Caco-2 (cell line): ENCODE measurements at regions not wholly inside any gene's neighbourhood (a gene's known extent, or its start where the extent isn't known, plus 50 kb on each side); places are given as distances from the start of the nearest gene placed in this dataset.

Source experiments
- BruUV-seq: library from RNA; stranded (reverse); fragments of 400-500 nt; replicated peaks from 2 replicates; lab custom pipeline; 2021; lab: Mats Ljungman, UMichigan
- CTCF ChIA-PET: fragments of 300-600 bp; sonication (Branson Sonifier 250); formaldehyde crosslinking; loops from one replicate; lab custom pipeline; 2022; ENCODE audit warnings: antibody characterized with exemption; lab: Charles Lee
- POLR2A ChIA-PET: fragments of 300-600 bp; sonication (Branson Sonifier 250); formaldehyde crosslinking; loops from one replicate; lab custom pipeline; 2022; ENCODE audit warnings: antibody characterized with exemption; lab: Charles Lee
- DNase-seq, 2 experiments: peaks; one replicate each; pipeline versions ENCODE4 v3.0.0 to v3.0.0-alpha.2; 2020 to 2022
- H3K27me3 ChIP-seq: replicated peaks from 2 replicates; pipeline ENCODE4 v1.6.0; 2011; ENCODE audit warnings: low read length; ENCODE audit not compliant: control insufficient read depth, insufficient read depth
- H3K36me3 ChIP-seq: 2 replicates; pipeline ENCODE4 v1.5.1; 2011; ENCODE audit warnings: low read length; ENCODE audit not compliant: control insufficient read depth, insufficient read depth
- H3K4me1 ChIP-seq: fragments of 250-450 bp; sonication (Bioruptor Pico); 2 replicates; pipeline ENCODE4 v1.5.1; 2020; ENCODE audit warnings: mild to moderate bottlenecking
- H3K4me3 ChIP-seq: 2 replicates; pipeline ENCODE4 v1.5.1; 2011; ENCODE audit warnings: low read depth, mild to moderate bottlenecking, control low read depth, low read length
- H3K9me3 ChIP-seq: fragments of 250-450 bp; sonication (Bioruptor Pico); 2 replicates; pipeline ENCODE4 v1.5.1; 2020; ENCODE audit warnings: mild to moderate bottlenecking, moderate library complexity
- H3K27ac Mint-ChIP-seq: one replicate; pipeline ENCODE4 v1.8.0; 2022; ENCODE audit warnings: mixed read lengths; ENCODE audit not compliant: unreplicated experiment
- H3K27me3 Mint-ChIP-seq: one replicate; pipeline ENCODE4 v1.8.0; 2022; ENCODE audit warnings: mixed read lengths; ENCODE audit not compliant: insufficient read depth, unreplicated experiment
- H3K36me3 Mint-ChIP-seq: one replicate; pipeline ENCODE4 v1.8.0; 2022; ENCODE audit warnings: mild to moderate bottlenecking, mixed read lengths; ENCODE audit not compliant: insufficient read depth, unreplicated experiment
- H3K4me1 Mint-ChIP-seq: one replicate; pipeline ENCODE4 v1.8.0; 2022; ENCODE audit warnings: low read depth, mixed read lengths; ENCODE audit not compliant: unreplicated experiment
- H3K4me3 Mint-ChIP-seq: one replicate; pipeline ENCODE4 v1.8.0; 2022; ENCODE audit warnings: mild to moderate bottlenecking, moderate library complexity, mixed read lengths; ENCODE audit not compliant: unreplicated experiment
- H3K9me3 Mint-ChIP-seq: one replicate; pipeline ENCODE4 v1.8.0; 2022; ENCODE audit warnings: mixed read lengths; ENCODE audit not compliant: unreplicated experiment
- intact Hi-C: fragments of 100-400 bp; cut with micrococcal nuclease; formaldehyde crosslinking; loops from one replicate; pipeline ENCODE4 v1.10.0; 2022; ENCODE audit not compliant: unreplicated experiment
- TF ChIP-seq, protein P1 (sequence below), 2 experiments: fragments of 200-600 bp in 1 of 2; IDR thresholded peaks; 1 replicate in 1 of 2; 2 replicates in 1 of 2; pipeline versions ENCODE4 v1.5.1 to v1.8.0; 2011 to 2022; ENCODE audit warnings: antibody characterized with exemption in 1 of 2, control low read depth in 1 of 2, inconsistent platforms in 1 of 2, low read depth in 1 of 2, low read length in 1 of 2, mild to moderate bottlenecking in 1 of 2, moderate library complexity in 1 of 2; ENCODE audit not compliant: insufficient read depth in 1 of 2, severe bottlenecking in 1 of 2, unreplicated experiment in 1 of 2

DNA sequence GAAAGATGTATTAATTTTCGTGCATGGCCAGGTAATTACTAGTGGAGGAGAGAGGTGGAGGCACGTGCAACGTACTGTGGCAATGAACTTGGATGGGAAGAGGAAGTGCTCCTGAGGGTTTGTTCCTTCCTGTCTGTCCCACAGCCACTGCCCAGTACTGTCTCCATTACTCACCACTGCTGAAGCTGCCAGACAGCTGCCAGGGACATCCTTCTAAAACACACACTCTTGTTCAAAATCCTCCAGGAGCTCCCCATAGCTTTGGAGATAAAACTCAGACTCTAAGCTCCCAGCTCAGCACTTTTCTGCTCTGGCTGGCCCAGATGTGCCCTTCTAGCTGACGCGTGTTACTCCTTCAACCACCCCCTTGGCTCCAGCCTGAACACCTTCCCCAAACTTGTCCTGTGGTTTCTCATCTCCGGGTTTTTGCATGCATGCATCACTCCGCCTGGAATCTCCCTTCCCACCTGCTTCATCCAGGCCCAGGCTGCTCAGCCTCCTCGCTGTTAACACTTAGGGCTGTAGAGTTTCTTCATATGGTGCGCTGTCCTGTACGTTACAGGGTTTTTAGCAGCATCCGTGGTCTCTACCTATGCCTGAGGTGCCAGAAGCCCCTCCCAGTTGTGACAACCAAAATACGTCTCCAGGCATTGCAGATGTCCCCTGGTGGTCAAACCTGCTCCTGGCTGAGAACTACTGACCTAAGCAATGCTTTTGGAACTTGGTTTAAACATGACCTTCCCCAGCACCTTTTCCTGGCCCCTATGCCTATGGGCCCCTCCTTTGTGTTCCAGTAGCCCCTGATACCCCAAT is 69.5 kb downstream of the C11orf91 start:
- TF ChIP-seq, protein P1, sequence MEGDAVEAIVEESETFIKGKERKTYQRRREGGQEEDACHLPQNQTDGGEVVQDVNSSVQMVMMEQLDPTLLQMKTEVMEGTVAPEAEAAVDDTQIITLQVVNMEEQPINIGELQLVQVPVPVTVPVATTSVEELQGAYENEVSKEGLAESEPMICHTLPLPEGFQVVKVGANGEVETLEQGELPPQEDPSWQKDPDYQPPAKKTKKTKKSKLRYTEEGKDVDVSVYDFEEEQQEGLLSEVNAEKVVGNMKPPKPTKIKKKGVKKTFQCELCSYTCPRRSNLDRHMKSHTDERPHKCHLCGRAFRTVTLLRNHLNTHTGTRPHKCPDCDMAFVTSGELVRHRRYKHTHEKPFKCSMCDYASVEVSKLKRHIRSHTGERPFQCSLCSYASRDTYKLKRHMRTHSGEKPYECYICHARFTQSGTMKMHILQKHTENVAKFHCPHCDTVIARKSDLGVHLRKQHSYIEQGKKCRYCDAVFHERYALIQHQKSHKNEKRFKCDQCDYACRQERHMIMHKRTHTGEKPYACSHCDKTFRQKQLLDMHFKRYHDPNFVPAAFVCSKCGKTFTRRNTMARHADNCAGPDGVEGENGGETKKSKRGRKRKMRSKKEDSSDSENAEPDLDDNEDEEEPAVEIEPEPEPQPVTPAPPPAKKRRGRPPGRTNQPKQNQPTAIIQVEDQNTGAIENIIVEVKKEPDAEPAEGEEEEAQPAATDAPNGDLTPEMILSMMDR (IDR thresholded peaks at IDR 0.05; ENCODE audit: insufficient read depth in 1 of 2, low read depth in 1 of 2, low read length in 1 of 2, severe bottlenecking in 1 of 2, unreplicated experiment in 1 of 2) = no peak
- Mint-ChIP-seq H3K4me1 (no peaks in the 10 kb centered on the region), H3K4me3 (no peak overlapping the region), H3K36me3 (no peaks in the 10 kb centered on the region), H3K9me3 (no peaks in the 10 kb centered on the region), H3K27me3 (no peaks in the 10 kb centered on the region), H3K27ac (no peak overlapping the region)
- no peak overlapping the region for H3K4me3 ChIP-seq
- H3K9me3 ChIP-seq = no peaks in the 10 kb centered on the region
- BruUV-seq = no TSS peak
- ChIA-PET CTCF (no interaction called here), POLR2A (no interaction called here)
- H3K27me3 ChIP-seq = no peaks in the 10 kb centered on the region
- intact Hi-C loops = no loop called here
- DNase-seq = no peak
- no peaks in the 10 kb centered on the region for H3K36me3 ChIP-seq
- H3K4me1 ChIP-seq = peaks cover 6% of the 10 kb centered on the region; the same call in 1 of the 2 replicates

DNA sequence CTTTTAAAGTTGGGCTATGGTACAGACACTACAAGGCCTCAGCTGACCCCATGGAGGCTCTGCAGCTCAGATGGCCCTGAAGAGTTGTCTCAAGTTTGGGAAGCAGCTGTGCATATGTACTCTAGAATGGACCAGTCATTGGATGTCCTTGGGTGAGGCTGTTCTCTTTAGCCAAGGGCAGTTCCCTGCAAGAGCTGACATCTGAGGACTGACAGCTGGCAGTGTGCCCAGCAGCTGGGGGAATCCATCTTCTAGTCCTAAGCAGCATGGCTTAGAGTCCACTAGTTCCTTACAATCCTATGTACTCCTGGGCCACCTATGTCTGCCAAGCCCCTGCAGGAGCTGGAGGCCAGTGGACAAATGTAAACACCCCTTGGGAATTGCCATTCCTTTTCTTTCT is 76.5 kb downstream of the C11orf91 start:
- no peak overlapping the region for H3K27ac Mint-ChIP-seq
- TF ChIP-seq, protein P1 (IDR thresholded peaks at IDR 0.05; ENCODE audit: insufficient read depth in 1 of 2, low read depth in 1 of 2, low read length in 1 of 2, severe bottlenecking in 1 of 2, unreplicated experiment in 1 of 2) = no peak
- Histone ChIP-seq H3K27me3 (no peaks in the 10 kb centered on the region), H3K4me1 (no peaks in the 10 kb centered on the region), H3K4me3 (no peak overlapping the region), H3K36me3 (no peaks in the 10 kb centered on the region), H3K9me3 (no peaks in the 10 kb centered on the region)
- no peaks in the 10 kb centered on the region for H3K4me1 Mint-ChIP-seq
- H3K4me3 Mint-ChIP-seq = no peak overlapping the region
- peaks cover 7% of the 10 kb centered on the region for H3K27me3 Mint-ChIP-seq
- ChIA-PET CTCF (interaction anchor here (0.6 kb wide), 1 partner anchor 30 kb away, joined by 3 read pairs; no protein-coding TSS in a partner anchor), POLR2A (no interaction called here)
- H3K36me3 Mint-ChIP-seq = no peaks in the 10 kb centered on the region
- no peak for DNase-seq
- intact Hi-C loops = no loop called here
- BruUV-seq = no TSS peak
- H3K9me3 Mint-ChIP-seq = no peaks in the 10 kb centered on the region

DNA sequence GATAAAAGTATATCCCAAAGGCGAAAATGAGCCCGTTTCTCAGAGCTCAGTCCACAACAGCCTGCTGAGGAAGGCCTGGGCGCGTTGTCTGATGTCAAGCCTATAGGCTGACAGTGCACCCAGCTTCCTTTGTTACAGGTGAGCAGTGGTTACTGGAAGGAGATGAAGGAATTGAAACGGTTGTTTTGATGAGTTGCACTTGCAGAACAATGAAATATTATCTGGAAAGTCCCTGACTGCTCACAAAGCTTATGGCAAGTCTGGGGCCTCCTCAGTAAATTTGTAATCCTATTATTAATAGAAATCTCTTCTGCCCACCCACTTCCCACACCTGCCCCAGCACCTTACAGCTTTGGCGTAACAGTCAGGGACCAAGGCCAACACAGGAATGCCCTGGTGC is 77.8 kb downstream of the C11orf91 start:
- Mint-ChIP-seq H3K36me3 (no peaks in the 10 kb centered on the region), H3K4me1 (no peaks in the 10 kb centered on the region), H3K27ac (no peak overlapping the region), H3K9me3 (no peaks in the 10 kb centered on the region), H3K4me3 (no peak overlapping the region), H3K27me3 (peaks cover 7% of the 10 kb centered on the region)
- no peaks in the 10 kb centered on the region for H3K9me3 ChIP-seq
- H3K27me3 ChIP-seq = no peaks in the 10 kb centered on the region
- TF ChIP-seq, protein P1 (IDR thresholded peaks at IDR 0.05; ENCODE audit: insufficient read depth in 1 of 2, low read depth in 1 of 2, low read length in 1 of 2, severe bottlenecking in 1 of 2, unreplicated experiment in 1 of 2) = no peak
- intact Hi-C loops = no loop called here
- no peak for DNase-seq
- no peaks in the 10 kb centered on the region for H3K36me3 ChIP-seq
- H3K4me1 ChIP-seq = no peaks in the 10 kb centered on the region
- CTCF ChIA-PET = no interaction called here
- BruUV-seq = no TSS peak
- POLR2A ChIA-PET = no interaction called here
- no peak overlapping the region for H3K4me3 ChIP-seq
